Stimulated activated CD4-positive, alpha-beta T cell treated with anti-CD3 and anti-CD28 coated beads, Interleukin-4, amount 100 ng/mL, for 1 hour (primary cell): ENCODE measurements at regions not wholly inside any gene's neighbourhood (a gene's known extent, or its start where the extent isn't known, plus 50 kb on each side); places are given as distances from the start of the nearest gene placed in this dataset.

ENCODE experiments used
- DNase-seq: peaks from one replicate; pipeline ENCODE4 v3.0.0-alpha.2; 2020

GRCh38 chr3:151935446-151935845, 62.0 kb downstream of the SUCNR1 start:
- DNase-seq = no peak

DNA sequence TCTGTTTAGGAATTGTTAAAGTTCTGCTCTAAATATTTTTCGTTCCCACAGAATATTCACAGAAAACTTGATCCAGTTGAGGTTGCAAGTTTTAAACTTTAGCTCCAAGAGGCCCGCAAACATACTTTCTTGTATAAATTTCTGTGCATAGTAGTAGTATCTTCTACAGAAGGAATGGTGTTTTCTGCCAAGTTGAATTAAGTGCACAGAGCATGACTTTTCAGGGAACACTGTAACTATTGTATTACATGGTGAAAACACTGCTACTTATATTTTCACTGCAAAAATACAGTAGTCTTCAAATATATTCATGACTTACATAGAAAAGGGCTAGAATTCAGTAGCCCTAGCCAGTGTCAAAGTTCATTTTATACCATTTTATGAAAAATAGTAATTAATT, 67.0 kb downstream of the SUCNR1 start:
- no peak for DNase-seq

DNA sequence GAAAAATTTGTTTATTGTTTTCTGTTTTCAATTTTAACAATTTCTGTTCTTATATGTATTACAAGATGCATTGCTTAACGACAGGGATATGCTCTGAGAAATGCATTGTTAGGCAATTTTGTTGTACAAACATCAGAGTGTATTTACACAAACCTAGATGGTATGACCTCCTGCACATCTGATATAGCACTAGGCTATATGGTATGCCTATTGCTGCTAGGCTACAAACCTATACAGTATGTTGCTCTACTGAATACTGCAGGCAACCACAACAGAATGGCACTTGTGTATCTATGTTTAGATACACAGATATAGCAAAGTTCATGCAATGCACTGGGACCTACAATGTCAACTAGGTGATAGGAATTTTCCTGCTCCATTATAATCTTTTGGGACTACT, 70.1 kb downstream of the SUCNR1 start:
- DNase-seq = no peak

- DNase-seq = no peak
Measured at GRCh38 chr3:151944356-151944755, 70.9 kb downstream of the SUCNR1 start.

- DNase-seq = no peak
Measured at GRCh38 chr3:151946606-151947005, 73.2 kb downstream of the SUCNR1 start.

DNA sequence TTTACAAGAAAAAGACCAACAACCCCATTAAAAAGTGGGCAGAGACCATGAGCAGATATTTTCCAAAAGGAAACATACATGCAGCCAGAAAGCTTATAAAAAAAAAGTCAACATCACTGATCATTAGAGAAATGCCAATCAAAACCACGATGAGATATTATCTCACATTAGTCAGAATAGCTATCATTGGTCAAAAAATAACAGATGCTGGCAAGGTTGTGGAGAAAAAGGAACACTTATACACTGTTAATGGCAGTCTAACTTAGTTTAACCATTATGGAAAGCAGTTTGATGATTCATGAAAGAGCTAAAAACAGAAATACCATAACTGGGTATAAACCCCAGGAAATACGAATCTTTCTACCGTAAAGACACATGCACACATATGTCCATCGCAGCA, 76.3 kb downstream of the SUCNR1 start:
- DNase-seq = no peak

DNA sequence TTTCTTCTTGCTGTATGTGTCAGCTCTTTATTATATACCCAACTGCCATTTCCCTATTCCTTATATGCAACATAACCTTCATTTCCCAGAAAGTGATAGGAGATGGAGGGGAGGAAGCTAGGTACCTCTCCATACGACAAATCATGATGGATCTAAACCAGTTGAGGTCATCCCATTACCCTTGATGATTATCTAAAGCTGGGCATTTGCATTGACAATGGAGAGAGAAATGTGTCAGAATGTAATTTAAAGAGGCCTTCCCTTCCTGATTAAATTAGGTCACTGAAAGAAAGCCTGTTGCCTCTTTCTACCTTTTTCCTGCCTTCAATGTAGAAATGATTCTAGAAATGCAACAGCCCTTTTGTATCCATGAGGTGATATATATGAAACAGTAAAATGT, 81.9 kb downstream of the SUCNR1 start:
- no peak for DNase-seq

DNA sequence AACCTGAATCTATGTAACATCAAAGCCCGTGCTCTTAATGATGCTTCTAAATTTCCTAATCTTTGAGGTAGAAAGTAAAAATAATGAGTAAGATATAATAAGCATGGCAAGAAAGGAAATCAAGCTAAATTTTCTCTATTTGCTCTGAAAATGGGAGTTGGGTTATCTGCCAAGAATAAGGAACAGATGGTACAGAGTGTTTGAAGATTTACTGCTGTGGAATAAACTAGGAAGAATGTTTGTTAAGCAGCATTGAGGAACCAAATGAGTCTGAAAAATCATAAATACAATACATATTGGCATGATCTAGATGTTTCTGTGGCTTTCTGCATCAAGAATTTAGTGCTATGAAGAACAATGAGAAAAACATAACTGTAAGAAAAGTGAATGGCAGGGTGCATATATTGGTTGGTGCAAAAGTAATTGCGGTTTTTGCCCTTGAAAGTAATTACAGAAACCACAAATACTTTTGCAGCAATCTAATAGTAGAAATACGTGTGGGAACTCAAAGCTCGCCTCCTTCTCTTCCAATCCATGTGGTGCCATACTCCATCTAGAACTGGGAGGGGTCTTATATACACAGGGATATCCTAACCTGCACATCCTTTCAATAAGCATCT, 87.6 kb downstream of the SUCNR1 start:
- no peak for DNase-seq

DNA sequence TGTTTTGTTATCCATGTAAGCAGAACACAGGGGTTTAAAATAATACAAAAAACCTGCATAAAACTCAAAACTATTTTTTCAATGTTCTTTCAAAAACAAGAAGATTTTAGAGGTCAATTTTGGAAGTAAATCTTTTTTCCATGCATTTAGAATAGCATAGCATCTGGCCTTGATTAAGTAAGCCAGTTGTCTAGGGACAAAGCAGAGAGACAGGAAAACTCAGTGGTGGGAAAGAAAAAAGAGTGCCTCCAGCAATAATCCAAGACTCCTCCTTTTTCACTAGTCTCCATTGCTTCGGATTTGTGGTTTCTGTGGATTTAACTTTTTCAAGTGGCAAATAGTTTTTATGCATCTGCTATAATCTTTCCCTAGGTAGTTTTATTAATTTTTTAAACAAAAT, 88.9 kb downstream of the SUCNR1 start:
- DNase-seq = no peak

DNA sequence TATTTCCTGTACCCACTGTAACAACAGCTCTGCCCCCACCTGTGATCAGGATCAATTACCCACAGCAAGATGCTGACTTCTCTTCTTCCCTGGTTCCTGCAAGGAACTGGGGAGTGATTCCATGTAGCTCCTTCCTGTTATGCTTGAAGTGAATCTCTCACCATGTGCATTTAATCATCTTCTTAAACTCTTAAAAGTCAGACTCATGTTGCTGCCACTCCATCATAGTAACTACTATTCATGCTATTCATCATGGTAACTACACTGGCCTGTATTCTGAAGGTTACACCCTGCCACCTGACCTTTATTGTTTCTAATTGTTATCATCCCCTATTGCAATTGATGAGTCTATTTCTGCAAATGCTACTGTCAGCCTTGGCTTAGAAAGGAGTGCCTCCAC, 89.5 kb downstream of the SUCNR1 start:
- DNase-seq = no peak

DNA sequence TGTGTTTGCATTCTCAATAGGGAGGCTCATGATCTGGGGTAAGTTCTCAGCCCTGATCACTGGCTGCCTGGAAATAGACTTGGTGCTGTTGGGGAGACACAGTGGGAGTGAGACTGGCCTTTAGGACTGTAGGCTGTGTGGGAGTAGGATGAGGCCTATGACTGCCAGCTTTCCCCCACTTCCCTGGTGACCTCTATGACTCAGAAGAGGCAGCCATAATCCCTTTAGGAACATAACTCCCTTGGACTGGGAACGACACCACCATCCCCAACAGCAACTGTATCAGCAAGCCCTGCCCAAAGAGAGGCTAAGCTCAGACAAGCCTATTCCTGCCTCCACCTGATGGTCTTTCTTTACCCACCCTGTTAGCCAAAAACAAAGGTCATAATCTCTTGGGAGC, 91.3 kb downstream of the SUCNR1 start:
- DNase-seq = no peak

DNA sequence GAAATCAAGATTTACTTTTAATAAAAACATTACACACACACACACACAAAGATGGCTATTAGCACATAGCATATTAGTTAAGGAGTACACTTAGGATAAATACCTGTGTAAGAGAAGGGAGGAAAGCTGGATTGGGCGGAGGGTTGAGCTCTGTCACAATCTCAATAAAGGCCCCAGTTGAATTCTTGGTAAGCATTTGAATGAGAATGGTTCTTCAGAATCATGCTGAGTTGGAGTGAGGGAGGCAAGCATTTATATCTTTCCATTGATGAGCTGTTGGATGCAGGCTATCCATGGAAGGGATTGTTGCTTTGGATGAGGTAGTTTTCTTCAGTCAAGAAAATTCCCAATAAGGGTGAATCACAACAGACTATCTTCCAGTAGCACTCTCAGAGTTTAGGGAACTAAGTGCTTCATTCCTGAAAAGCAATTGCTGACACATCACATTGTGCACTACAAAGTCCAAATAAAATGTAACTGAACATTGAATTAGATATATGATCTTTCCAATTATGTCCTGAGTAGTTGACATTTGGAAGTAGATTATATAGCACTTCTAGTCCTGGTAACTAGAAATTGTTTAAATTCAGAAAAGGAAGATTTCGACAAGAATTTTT, 95.7 kb downstream of the SUCNR1 start:
- DNase-seq = no peak

- DNase-seq = no peak
Measured at GRCh38 chr3:151971814-151972579, 98.6 kb downstream of the SUCNR1 start.

DNA sequence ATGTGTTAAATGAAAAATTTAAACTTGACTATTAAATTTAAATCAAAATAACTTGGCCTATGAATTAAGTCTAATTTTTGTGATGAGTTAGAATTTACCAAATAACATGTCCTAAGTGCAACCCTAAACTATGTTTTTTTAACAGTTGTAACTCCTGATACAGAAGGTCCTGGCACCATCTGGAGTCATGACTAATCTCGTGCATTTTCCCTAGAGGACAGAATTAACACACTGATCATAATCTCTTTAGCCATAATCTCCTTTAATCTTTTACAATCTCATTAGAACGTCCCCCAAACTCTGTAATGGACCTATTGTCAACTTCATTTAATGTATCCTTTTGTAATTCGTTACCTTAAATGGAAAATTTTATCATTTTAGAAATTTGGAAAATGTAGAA, 100.6 kb downstream of the SUCNR1 start:
- DNase-seq = no peak

DNA sequence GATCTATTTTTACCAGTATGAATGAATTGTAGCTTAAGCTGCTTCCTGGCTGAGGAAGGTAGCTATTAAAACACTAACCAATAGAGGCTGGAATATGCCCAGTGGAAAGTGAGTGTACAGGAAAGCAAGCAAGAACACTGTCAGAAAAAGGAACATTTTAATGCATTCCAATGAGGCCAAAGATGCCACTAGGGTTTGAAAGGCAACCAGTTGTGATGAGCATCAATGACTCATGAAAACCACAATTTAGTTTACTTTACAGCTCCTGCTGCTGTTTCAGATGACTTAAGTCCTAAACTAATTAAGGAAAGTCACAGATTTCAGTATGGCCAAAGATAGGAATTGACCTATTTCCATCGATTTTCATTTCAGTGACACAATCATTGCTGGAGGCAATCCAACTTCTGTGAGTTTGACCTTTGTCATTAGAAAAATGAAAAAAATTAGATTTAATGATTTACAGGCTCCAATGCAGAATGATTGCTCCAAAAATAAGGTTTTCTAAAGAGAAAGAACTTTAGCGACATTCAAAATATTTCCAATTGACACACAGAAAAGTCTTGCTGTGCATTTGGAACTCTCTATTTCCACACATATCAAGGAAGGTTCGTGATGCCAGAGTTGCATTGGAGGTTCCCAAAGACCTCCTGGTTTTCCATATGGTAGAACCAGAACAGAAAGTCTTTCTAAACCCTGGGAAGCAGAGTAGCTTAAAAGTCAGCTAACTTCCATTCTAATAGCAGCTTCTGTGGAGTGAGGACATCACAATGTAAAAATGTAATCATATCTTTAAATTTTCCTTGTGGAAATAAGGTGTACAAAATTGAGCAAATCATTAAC, 103.0 kb downstream of the SUCNR1 start:
- DNase-seq = no peak

DNA sequence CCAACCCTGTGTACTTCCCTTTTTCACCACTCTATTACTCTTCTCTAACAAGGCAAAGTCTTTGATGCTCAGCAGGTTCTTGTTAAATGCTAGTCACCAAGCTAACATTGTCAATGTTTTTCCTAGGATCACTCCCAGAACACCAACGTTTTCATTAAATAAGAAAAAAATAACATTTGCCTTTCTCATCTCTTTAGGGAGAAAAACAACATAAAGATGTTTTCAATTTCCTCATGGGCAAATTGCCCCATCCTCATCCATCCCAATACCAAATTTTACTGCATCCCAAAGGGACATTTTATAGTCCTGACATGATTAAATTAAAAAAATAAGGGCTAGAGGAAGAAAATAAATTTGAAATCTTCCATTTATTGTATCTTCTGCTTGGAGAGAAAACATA, 106.5 kb downstream of the SUCNR1 start:
- no peak for DNase-seq

DNA sequence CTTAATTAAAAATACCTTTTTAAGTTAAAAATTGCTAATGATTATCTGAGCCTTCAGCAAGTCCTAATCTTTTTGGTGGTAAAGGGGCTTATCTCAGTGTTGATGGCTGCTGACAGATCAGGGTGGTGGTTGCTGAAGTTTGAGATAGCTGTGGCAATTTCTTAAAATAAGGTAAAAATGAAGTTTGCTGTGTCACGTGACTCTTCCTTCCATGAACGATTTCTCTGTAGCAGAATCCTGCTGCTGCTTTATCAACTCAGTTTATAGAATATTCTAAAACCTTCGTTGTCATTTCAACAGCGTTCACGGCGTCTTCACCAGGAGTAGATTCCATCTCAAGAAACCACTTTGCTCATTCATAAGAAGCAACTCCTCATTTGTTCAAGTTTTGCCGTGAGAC, 110.1 kb downstream of the SUCNR1 start:
- no peak for DNase-seq

GRCh38 chr3:151985787-151986430, 112.5 kb downstream of the SUCNR1 start:
- DNase-seq = no peak

GRCh38 chr3:151987893-151988292, 114.5 kb downstream of the SUCNR1 start:
- DNase-seq = no peak

GRCh38 chr3:151989621-151990020, 116.2 kb downstream of the SUCNR1 start:
- no peak for DNase-seq

GRCh38 chr3:151990696-151991376, 117.4 kb downstream of the SUCNR1 start:
- DNase-seq = no peak

GRCh38 chr3:151992326-151993041, 119.0 kb downstream of the SUCNR1 start:
- DNase-seq = no peak
